ENCODE measurements at regions not wholly inside any gene's neighbourhood (a gene's known extent, or its start where the extent isn't known, plus 50 kb on each side); places are given as distances from the start of the nearest gene placed in this dataset.
A peak's percentile ranks its signal among the peaks of the same experiment; 100 is the strongest.

DNA sequence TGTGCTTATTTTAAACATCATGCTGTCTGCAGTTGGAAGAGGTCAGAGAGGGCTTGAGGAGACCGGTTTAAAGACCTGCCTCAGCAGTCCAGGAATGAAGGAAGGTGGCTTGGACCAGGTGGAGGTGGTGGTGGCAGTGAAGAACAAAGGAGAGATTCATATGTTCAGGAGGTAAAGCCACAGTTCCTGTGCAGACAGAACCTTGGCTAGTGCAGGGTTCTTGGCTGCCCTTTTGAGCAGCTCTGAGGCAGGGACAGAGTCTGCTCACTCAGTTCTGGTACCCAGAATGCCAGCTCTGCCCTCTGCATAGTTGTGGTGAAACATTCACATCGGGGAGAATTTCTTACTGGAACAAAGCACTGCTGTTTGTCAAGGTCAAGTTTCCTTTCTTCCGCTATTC lies 669.7 kb upstream of the HS6ST1 start:
- Histone ChIP-seq H3K4me2 (ENCODE audit: extremely low read depth, insufficient read depth, low read length) (no peak overlapping the region), H3K36me3 (ENCODE audit: control insufficient read depth, insufficient read depth, low read length) (no peaks in the 10 kb centered on the region), H3K27me3 (ENCODE audit: control insufficient read depth, insufficient read depth, low read length) (no peaks in the 10 kb centered on the region), H3K9ac (ENCODE audit: insufficient read depth, low read length) (no peak overlapping the region), H4K20me1 (ENCODE audit: control insufficient read depth, extremely low read depth, insufficient read depth, low read length) (no peaks in the 10 kb centered on the region), H3K4me1 (ENCODE audit: control insufficient read depth, extremely low read depth, insufficient read depth, low read length) (no peaks in the 10 kb centered on the region), H3K4me3 (replicated peaks in 1 of 4; ENCODE audit: control extremely low read depth in 1 of 4, insufficient read depth in 1 of 4, low read depth in 3 of 4, low read length in 4 of 4) (no peak overlapping the region), H2AFZ (ENCODE audit: low read length) (no peak overlapping the region), H3K27ac (ENCODE audit: insufficient read depth, low read length) (no peak overlapping the region), H3K9me3 (ENCODE audit: control insufficient read depth, insufficient read depth, low read depth, low read length) (no peaks in the 10 kb centered on the region), H3K79me2 (ENCODE audit: control insufficient read depth, insufficient read depth, low read length) (no peaks in the 10 kb centered on the region)
- peak in 1 of 2 donors; percentile 1 for DNase-seq (ENCODE audit: low read depth in 2 of 2)
- TF ChIP-seq CTCF (conservative IDR thresholded peaks at IDR 0.05 in 1 of 2, IDR thresholded peaks at IDR 0.05 in 1 of 2; ENCODE audit: low read depth in 1 of 2, low read length in 2 of 2), result no peak
- TF ChIP-seq EZH2 (IDR thresholded peaks at IDR 0.05; ENCODE audit: low read length, missing control alignments), result no peak

DNA sequence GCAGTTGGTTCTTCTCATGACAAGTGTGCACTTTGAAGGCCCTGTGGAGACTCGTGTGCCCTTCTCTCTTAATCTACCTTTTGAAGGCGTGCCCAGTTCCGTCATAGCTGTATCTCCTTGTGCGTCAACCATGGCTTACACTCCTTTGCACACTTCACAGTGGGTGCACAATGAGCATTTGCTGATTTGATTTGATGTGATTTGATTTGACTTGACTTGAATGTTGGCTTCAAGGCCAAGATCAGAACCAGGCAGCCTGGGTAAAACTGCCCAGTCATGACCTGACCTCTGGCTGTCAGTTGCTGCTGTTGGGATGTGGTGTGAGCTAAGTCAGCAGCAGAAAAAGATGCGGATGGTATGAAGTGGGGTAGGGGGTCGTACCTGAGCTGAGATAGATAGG lies 670.3 kb upstream of the HS6ST1 start:
- Histone ChIP-seq H3K9me3 (ENCODE audit: control insufficient read depth, insufficient read depth, low read depth, low read length) (no peaks in the 10 kb centered on the region), H3K79me2 (ENCODE audit: control insufficient read depth, insufficient read depth, low read length) (no peaks in the 10 kb centered on the region), H2AFZ (ENCODE audit: low read length) (no peak overlapping the region), H3K27me3 (ENCODE audit: control insufficient read depth, insufficient read depth, low read length) (no peaks in the 10 kb centered on the region), H3K36me3 (ENCODE audit: control insufficient read depth, insufficient read depth, low read length) (no peaks in the 10 kb centered on the region), H3K4me3 (replicated peaks in 1 of 4; ENCODE audit: control extremely low read depth in 1 of 4, insufficient read depth in 1 of 4, low read depth in 3 of 4, low read length in 4 of 4) (no peak overlapping the region), H3K4me2 (ENCODE audit: extremely low read depth, insufficient read depth, low read length) (no peak overlapping the region), H3K27ac (ENCODE audit: insufficient read depth, low read length) (no peak overlapping the region), H4K20me1 (ENCODE audit: control insufficient read depth, extremely low read depth, insufficient read depth, low read length) (no peaks in the 10 kb centered on the region), H3K9ac (ENCODE audit: insufficient read depth, low read length) (no peak overlapping the region), H3K4me1 (ENCODE audit: control insufficient read depth, extremely low read depth, insufficient read depth, low read length) (no peaks in the 10 kb centered on the region)
- DNase-seq (ENCODE audit: low read depth in 2 of 2), result no peak
- no peak for TF ChIP-seq CTCF (conservative IDR thresholded peaks at IDR 0.05 in 1 of 2, IDR thresholded peaks at IDR 0.05 in 1 of 2; ENCODE audit: low read depth in 1 of 2, low read length in 2 of 2)
- no peak for TF ChIP-seq EZH2 (IDR thresholded peaks at IDR 0.05; ENCODE audit: low read length, missing control alignments)

DNA sequence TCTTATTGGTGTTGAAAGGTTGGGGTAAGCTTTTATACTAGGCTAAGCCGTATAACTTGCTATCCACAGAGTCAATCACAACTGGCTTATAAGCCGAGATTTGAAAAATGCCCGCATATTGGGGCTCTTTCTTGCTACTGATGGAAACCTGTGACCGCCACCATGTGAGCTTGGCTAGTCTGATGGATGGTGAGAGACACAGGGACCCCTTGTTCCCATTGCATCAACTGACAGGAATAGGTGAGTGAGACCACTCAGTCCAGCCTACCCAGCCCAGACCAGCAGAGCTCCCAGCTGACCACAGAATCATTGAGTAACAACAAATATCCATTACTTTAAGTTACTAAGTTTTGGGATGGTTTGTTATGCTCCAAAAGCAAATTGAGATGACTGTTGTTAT lies 676.4 kb upstream of the HS6ST1 start:
- H4K20me1 ChIP-seq (ENCODE audit: control insufficient read depth, extremely low read depth, insufficient read depth, low read length), result no peaks in the 10 kb centered on the region
- H3K27me3 ChIP-seq (ENCODE audit: control insufficient read depth, insufficient read depth, low read length), result no peaks in the 10 kb centered on the region
- no peaks in the 10 kb centered on the region for H3K79me2 ChIP-seq (ENCODE audit: control insufficient read depth, insufficient read depth, low read length)
- no peak overlapping the region for H3K27ac ChIP-seq (ENCODE audit: insufficient read depth, low read length)
- H3K4me2 ChIP-seq (ENCODE audit: extremely low read depth, insufficient read depth, low read length), result no peak overlapping the region
- no peaks in the 10 kb centered on the region for H3K36me3 ChIP-seq (ENCODE audit: control insufficient read depth, insufficient read depth, low read length)
- H3K9me3 ChIP-seq (ENCODE audit: control insufficient read depth, insufficient read depth, low read depth, low read length), result no peaks in the 10 kb centered on the region
- H3K9ac ChIP-seq (ENCODE audit: insufficient read depth, low read length), result no peak overlapping the region
- H2AFZ ChIP-seq (ENCODE audit: low read length), result no peak overlapping the region
- DNase-seq (ENCODE audit: low read depth in 2 of 2), result no peak
- H3K4me1 ChIP-seq (ENCODE audit: control insufficient read depth, extremely low read depth, insufficient read depth, low read length), result no peaks in the 10 kb centered on the region
- TF ChIP-seq EZH2 (IDR thresholded peaks at IDR 0.05; ENCODE audit: low read length, missing control alignments) (no peak), CTCF (conservative IDR thresholded peaks at IDR 0.05 in 1 of 2, IDR thresholded peaks at IDR 0.05 in 1 of 2; ENCODE audit: low read depth in 1 of 2, low read length in 2 of 2) (no peak)
- H3K4me3 ChIP-seq (replicated peaks in 1 of 4; ENCODE audit: control extremely low read depth in 1 of 4, insufficient read depth in 1 of 4, low read depth in 3 of 4, low read length in 4 of 4), result no peak overlapping the region
